Non-pigmented ciliary epithelial cell (primary cell): ENCODE measurements at regions not wholly inside any gene's neighbourhood (a gene's known extent, or its start where the extent isn't known, plus 50 kb on each side); places are given as distances from the start of the nearest gene placed in this dataset.

Experiments
- DNase-seq: peaks from one replicate; pipeline ENCODE4 v3.0.0-alpha.2; 2010; ENCODE audit warnings: low read depth

DNA sequence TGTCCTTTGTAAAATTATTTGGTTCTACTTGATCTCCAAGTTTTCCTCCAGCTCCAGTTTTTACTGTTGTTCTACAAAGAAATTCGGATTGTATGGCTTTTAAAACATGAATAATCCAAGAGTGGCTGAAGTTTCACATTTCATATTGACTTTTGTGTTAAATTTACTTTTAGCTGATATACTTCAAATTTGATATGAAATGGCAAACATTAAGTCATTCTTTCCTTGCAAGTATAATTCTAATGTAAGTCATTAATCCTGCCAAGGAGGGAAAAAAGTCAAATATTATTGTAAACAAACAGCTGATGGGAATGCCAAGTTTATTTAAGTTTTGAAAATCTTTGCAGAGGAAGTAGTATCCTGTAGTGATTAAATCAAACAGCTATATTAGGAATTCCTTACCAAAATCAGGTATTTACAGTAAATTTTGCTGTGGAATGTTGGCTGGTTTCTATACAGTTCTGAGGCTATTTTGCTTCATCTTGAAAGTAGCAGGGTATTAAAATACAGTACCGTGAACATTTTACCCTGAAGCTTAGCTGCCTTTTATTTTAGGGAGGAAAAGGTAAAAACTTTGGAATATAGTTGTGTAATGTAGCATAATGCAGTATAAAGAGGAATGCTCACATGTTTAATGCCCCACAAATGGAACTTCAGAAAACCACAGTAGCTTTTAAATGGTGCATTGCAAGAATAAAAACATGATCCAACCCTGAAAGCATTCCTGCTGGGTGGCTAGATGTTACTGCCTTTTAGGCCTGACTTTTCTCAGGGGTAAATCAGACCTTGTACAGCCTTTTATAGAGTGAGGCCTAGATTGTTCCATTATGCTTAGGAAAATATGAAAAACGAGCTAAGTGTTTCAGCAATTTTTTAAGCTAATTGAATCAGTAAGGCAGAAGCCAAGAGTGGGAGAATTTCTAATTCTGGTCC, 62.7 kb upstream of the NT5C1B start:
- DNase-seq, result peak; percentile 63

DNA sequence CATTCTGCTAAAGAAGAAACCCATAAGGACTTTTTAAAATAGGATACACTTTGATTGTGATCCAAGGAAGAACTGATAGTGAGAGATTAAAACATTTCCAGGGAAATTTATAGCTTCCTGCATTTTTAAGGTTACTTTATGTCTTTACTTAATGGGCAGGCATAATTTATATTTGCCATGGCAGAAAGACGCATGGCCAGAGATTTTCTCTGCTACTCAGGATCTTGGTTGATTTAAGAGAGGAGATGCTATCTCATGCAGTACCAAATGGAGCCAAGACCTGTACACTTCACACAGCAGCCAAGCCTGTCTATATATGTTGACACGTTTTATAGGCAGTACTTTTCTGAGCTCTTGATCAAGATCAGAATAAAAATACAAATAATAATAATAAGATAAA, 60.9 kb upstream of the NT5C1B start:
- DNase-seq, result no peak

DNA sequence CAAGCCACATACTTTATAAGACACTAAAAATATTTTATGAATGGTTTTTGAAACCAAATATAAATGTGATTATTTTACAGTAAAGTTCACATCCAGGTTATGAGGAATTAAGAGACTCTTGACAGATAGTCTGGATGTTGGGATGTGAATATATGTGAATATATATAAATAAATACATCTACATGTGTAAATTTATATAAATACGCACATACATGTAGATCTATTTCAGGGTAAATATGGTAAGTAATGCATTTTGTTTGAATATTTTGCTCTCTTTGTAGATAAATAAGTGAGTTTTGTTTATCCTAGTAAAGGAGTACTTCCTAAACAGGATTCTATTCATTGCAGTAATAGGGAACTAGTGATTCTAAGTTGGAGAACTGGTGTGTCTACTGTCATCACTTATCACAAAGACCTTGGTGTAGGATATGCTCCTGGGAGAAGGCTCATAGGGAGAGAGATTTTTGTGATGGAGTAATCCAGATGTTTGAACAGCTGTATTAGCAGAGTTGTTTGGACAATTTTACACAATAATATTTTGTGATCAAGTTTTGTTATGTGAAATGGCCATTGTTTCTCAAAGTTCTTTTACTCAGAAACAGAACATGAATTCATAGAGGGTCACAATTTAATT, 60.2 kb upstream of the NT5C1B start:
- no peak for DNase-seq

DNA sequence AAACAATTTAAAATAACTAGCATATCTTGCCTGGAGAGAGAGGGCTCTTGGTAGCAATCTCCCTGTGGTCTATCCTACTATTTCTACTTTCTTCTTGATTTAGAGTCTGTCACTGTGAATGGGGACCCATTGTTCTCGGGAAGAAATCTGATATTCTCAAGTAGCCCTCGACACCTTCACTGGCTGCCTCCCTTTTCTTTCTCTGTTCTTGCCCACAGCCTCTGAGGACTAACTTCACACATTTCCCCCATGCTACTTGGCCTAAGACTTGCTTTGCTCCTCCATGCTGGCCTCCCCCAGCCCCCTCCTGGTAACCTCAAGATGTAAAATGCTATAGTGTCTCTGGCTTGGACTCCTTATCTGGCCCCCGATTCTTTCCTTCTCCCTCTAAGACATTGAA, 58.8 kb upstream of the NT5C1B start:
- DNase-seq, result no peak

DNA sequence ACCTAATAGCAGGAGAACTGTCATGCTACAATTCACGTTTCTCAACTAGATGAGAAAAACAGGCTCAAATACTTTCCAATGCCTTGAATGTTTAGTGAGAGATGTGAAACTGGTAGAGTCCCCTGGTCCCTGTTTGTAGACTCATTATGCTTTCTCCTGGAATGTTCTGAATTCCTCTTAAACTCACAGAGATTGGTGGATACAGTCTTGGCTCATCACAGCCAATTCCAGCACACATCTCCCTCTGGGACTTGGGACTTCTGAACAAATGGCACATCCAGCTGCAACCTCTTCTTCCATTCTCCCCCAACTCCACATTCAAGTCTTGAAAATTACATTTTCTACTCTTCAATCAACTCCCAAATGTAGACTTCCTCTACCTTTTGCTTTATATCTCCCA, 58.4 kb upstream of the NT5C1B start:
- DNase-seq, result no peak

DNA sequence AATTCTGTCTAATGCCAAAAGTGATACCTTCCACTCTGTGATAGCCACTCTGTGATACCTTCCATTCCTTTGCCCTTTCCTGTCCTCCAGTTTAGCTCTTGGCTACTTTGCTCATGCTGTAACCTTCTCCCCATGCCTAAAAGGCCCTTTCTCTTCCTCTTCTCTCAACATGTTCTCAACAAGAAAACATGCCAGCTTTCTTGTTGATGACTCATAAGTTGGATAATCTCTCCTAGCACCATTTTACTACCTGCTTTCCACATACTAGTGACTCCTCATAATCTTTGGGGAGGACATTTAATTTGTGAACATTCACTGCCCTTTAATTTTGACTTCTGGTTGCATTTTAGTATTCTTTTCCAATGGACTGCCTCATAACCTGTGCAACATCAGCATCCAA, 55.9 kb upstream of the NT5C1B start:
- DNase-seq, result no peak

DNA sequence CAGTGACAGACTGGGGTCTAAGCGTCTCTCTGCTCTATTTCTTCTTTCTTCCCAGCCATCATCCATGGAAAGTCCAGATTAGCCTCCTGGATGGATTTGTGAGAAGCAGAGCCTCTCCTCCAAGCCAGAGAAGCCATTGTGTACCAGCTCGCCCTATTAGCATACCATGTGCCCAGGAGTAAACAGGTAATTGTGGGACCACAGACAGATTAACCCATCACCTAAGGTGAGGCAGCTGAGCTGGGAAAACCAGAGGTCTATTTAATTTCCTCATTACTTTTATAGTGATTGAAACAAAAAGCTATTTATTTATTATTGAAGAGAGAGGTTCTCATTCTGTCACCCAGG, 54.7 kb upstream of the NT5C1B start:
- DNase-seq, result no peak

DNA sequence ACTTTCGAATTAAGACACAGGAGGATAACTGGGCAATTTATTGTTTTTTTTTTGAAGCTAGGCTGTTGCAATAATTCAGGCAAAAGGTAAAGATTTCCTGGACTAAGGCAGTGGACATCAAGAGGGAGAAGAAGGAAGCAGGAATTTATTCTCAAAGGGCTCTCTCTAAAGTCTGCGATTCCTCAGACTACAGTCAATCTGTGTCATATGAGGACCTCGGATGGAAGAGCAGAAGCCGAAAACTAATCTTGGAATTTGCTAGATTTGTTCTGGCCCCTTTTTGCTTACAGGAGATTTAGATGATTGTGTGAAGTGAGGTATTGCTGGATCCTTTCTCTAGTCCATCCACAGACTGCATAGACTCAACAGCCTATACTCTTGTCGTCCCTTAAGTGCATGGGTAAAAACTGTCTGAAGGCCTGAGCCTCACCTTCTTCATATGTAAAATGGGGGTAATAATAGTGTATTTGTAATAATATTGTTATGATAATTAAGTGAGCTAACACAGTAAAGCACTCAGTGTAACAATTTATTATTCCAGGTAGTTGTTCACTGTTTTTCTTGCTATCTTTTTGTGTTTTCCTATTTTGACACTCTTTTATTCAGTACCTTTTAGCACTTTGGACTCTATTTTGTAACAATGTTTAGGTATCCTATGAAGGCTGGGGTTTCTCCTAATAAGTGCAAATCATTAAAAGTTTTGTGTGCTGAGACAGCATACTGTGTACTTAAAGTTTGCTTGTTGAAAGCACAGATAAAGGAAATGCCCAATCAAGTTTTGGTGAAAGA, 54.2 kb upstream of the NT5C1B start:
- DNase-seq, result no peak

DNA sequence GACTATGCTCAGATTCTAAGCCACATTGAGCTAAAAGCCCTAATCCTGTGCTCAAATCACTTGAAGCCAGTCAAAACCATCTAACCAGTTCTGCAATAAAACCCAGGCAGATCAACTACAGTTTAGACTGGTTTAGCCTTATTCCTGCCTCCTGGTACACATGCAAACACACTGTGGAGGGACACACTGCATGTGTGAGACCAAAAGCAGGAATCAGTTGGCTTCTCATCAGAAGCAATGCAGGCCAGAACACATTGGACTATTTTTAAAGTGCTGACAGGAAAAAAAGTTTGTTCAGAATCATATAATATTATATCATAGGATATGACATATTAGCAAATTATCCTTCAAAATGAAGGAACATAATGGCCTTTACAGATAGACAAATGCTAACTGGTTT, 52.5 kb upstream of the NT5C1B start:
- DNase-seq, result no peak

DNA sequence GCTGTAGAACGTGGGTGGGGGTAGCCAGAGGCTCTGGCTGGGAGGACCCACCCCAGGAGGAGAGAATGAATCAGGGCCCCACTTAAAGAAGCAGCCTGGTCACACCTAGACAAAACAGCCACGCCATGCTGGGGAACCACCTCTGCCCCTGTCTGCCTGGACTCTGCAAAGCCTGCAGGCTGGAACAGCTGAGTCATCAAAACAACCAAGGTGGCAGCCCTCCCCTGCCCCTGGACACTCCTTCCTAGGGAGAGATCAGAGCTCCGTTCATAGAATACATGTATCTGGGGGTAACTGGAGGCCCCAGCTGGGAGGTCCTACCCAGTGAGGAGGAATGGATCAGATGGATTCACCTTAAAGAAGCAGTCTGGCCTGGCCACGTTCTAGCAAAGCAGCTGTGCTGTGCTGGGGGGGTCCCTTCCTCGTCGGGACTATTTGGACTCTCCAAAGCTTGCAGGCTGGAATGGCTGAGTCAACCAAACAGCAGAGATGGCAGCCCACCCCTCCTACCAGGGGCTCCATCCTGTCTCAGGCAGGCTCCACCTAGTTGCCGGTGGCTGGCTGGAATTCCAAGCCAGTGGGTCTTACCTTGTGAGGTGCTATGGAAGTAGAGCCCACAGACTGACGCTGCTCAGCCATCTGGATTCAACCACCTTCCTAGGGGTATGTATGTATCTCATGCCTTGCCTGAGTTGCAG, 50.5 kb upstream of the NT5C1B start:
- no peak for DNase-seq
